AG20443 (cell line): ENCODE measurements at regions not wholly inside any gene's neighbourhood (a gene's known extent, or its start where the extent isn't known, plus 50 kb on each side); places are given as distances from the start of the nearest gene placed in this dataset.
"Not testable (repeated sequence)": the region's sequence is repeated elsewhere in the genome, so short reads cannot be mapped to it uniquely, and the experiment has no call there.

Experiments
- DNase-seq: peaks from one replicate; pipeline ENCODE4 v3.0.0; 2012; ENCODE audit warnings: low spot score, mixed read lengths

DNA sequence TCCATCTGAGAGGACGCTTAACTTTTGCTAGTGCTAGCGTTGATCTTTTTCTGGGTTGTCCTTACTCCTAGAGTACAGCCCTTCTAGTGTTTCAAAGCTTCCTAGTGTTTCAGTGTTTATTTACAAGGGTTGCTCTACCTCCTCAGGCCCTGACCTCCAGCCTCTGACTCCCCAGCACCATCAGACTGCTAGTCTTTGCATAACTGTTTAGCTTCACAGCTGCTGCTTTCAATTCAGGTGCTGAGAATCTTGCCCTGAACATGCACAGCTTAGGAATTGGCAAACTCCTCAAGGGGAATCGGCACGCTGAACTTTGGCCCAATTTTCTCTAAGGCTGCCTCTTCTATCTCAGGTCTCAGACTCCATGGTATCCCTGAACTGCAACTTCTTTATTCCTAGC, 52.9 kb downstream of the OR52B4 start:
- DNase-seq = not testable (repeated sequence)

DNA sequence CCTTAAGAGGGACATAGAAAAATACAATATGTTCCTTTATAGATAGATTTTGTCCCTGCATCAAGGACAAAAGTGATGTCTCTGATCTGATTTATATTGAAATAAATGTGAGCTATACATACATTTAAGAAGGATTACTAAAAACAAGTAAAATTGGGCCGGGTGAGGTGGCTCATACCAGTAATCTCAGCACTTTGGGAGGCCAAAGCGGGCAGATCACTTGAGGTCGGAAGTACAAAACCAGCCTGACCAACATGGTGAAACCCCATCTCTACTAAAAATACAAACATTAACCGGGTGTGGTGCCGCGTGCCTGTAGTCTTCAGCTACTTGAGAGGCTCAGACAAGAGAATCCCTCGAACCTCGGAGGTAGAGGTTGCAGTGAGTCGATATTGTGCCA, 91.0 kb downstream of the OR52B4 start:
- not testable (repeated sequence) for DNase-seq

DNA sequence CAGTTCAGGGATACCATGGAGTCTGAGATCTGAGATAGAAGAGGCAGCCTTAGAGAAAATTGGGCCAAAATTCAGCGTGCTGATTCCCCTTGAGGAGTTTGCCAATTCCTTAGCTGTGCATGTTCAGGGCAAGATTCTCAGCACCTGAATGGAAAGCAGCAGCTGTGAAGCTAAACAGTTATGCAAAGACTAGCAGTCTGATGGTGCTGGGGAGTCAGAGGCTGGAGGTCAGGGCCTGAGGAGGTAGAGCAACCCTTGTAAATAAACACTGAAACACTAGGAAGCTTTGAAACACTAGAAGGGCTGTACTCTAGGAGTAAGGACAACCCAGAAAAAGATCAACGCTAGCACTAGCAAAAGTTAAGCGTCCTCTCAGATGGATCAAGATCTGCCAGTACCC, 117.1 kb downstream of the OR52B4 start:
- not testable (repeated sequence) for DNase-seq

DNA sequence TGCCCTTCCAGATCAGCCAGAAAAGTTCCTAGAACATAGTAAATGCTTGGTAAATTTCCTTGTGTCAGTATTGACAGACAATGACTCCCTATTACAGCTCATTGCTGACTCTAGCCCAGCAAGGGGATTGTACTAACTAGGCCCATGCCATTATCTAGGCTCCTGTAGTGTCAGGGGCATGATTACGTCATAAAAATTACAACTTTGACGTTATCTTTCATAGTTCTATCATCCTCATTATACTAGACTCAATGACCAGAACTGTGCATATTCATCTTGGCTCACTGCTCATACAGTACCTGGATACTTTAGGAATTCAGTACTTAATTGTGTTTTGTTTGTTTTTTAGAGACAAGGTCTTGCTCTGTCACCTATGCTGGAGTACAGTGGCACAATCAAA, 118.7 kb downstream of the OR52B4 start:
- not testable (repeated sequence) for DNase-seq

DNA sequence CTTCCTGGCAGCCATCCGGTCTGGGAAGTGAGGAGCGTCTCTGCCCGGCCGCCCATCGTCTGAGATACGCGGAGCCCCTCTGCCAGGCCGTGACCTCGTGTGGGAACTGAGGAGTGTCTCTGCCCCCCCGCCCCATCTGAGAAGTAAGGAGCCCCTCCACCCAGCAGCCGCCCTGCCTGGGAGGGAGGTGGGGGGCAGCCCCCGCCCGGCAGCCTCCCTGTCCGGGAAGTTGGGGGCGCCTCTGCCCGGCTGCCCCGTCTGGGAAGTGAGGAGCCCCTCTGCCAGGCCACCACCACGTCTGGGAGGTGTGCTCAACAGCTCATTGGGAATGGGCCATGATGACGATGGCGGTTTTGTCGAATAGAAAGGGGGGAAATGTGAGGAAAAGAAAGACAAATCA, 130.4 kb downstream of the OR52B4 start:
- DNase-seq = not testable (repeated sequence)

DNA sequence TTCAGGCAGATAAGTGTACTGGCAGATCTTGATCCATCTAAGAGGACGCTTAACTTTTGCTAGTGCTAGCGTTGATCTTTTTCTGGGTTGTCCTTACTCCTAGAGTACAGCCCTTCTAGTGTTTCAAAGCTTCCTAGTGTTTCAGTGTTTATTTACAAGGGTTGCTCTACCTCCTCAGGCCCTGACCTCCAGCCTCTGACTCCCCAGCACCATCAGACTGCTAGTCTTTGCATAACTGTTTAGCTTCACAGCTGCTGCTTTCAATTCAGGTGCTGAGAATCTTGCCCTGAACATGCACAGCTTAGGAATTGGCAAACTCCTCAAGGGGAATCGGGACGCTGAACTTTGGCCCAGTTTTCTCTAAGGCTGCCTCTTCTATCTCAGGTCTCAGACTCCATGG, 124.3 kb downstream of the RRM1 start:
- DNase-seq = not testable (repeated sequence)

DNA sequence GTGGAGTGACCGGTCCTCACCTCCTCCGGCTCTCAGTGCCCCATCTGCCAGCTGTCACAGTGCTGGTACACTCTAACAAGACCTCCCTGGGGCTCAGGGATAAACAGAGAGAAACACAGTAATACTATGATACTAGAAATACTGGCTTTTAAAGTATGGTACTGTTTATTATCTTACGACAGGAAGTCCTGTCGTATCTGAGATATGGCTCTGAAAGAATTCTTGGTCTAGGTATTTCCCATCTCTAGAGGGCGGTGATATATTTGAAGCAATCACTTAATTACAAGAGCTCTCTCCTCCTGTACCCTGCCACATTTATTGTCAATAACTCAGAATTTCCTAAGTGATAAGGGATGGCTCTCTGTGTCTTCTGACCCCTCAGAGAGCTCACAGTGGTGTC, 119.1 kb downstream of the RRM1 start:
- DNase-seq = no peak

DNA sequence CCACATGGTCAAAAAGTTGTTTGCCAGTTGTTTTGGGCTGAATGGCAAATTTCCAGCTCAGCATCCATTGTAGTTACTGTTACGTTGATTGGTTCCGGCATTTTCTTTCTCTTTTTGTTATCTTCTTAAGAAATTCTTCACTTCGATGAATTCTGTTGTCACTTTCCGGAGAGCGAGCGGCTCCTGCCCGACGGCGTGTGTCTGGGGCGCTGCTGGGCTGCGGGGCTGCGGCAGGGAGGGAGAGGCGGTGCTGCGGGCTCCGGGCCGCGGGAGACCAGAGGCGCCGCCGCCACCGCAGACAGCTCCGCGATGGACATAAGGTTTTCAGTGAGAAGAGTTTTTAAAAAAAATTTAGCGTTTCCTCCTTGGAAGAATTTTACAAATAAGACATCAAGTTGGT, 117.4 kb downstream of the RRM1 start:
- DNase-seq = no peak

DNA sequence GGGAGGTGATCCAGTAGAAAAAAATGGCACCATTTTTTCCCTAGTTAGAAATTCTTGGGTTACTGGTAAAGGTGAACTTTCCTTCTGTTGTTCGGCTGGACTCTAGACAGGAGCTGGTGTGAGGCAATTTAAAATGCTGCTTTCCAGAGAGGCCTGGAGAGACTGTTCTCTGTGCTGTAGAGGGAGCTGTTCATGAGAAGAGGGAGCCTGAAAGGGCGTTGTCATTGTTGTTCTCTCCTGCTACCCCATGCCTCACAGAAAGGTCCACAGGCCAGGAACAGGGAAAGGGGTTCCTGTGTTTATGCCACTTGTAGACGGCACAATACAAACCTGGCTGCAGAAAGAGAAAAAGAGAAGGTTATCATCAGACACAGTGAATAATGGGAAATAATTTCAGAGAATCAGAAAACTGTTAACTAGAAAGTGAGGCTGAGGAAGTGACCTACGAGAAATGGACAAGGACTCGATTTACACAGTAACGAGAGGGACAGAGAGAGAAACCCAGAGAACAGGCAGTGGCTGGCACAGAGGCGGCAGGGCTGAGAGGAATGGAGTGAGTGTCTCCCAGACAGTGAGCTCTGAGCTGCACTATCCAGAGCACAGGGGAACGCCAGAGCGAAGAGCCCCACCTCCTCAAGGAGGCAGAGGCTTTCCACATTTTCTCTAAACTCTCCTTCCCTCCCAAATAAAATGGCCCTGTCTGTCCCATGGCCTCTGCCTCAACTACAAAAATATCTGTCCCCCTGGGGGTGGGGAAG, 109.2 kb downstream of the RRM1 start:
- no peak for DNase-seq

DNA sequence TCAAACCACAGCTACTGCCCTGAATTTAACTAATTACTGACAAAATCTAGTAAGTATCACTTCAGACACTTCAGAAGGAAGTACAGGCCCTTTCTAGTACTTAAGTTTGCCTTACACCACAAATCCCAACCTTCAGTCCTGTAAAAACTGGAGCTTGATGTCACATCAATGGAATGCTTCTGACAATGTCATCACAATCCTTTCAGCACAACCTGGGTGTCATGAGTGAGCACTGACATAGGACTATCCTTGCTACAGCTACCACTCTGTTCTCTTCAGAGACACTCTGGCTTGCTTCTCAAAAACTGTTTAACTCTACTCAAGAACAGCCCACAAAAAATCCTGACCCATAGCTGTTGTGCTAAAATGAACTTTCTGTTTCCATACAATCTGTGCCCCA, 108.2 kb downstream of the RRM1 start:
- no peak for DNase-seq

DNA sequence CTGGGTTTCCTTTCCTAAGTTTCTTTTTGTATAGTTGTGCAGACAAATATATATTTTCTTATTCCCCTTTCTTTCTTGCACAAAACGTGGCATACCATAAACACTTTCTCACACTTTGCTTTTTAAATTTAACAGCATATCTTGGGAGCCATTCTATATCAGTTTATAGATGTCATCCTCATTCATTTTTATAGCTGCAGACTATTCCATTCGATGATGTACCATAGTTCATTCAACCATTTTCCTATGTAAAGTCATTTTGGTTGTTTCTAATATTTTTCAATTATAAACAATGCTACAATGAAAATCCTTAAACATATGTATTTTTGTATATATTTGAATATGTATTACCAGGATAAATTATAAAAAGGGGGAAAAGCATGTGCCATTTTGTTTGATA, 102.5 kb downstream of the RRM1 start:
- no peak for DNase-seq

DNA sequence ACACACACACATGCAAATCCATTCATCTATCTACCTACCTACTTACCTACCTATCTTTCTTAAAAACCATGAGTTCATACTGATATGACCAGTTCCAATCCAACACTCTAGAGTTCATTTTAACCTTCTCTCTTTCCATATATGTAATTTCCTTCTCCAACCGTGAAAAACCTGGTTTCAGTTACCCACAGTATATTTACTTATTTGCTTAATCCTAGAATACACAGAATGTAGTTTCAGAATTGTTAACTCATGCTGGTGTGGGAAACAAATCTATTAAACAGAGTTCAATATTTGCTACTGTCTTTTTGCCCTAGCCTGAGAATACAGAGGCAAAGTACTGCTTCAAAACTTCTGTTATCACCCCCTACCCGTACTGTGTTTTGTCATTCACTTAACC, 101.3 kb downstream of the RRM1 start:
- DNase-seq = no peak

DNA sequence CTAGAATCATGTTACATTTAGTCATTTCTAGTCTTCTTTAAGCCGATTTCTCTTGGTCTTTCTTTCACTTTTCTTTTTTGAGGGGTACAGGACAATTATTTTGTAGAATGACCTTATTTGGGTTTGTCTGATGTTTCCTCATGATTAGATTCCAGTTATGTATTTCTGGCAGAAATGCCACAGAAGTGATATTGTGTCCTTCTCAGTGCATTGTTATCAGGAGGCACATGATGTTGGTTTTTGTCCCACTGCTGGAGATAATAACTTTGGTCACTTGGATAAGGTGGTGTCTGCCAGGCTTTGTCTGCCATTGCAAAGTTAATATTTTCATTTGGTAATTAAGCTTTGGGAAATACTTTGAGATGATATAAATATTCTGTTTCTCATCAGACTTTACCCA, 100.3 kb downstream of the RRM1 start:
- no peak for DNase-seq

DNA sequence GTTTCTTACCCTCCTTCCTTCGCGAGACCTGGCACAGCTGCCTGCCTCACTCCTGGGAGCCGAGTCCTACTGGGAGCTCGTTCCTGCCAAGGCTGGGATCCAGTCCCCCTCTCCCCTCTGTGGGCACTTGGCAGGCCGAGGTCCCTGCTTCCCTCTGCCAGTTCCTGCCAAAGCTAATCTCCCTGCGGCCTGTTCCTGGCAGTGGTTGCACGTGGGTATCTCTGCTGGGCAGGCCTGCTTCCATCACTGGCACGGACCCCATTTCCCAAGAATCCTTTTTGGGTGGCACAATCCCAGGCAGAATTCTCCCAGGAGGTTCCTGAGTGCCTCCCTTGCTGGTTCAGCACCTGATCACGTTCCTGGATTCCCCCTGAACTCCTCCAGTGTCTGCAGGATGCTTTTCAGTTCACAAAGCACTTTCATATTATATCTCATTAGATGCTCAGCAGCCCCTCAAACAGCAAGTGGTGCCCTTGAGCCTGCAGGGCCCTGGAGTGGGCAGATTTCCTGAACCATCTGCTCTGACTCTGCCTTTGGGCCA, 96.5 kb downstream of the RRM1 start:
- peak; percentile 4 for DNase-seq

DNA sequence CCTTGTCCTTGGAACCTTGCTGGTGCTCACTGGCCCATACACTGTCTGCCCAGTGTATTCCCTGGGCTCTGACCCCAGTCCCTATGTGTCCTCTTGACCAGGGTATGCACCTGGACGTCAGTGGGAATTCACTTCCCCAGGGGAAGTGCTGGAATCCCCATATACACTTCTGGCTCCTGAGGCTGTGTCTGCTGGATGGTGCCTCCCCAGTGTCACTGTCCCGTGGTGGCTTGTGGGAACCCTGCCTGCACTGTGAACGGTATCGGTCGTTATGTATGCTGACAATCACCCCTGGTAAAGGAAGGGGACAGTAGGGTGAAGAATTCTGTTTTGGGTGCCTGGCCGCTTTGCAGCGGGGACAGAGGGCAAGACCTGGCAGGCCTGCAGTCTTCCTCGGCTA, 95.9 kb downstream of the RRM1 start:
- peak; percentile 4 for DNase-seq

DNA sequence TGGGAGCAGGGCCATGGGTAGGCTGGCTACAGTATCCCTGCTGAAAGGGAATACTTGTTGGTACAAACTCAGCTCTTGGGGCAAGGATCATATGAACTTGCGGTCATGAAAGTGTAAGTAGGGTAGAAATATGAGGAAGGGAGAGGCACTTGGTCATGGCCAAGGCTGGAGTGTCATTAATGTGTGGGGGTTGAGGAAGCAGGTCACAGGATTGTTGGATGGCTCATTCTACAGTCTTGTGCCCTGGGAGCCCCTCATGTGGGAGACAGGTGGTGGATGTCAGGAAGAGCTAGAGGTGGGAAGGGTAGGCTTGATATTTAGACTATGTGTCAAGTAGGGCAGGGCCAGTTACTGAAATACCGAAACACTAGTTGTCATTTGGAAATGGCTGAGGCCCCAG, 95.5 kb downstream of the RRM1 start:
- no peak for DNase-seq
